Upper lobe of left lung (tissue), 4 donors: ENCODE measurements at regions not wholly inside any gene's neighbourhood (a gene's known extent, or its start where the extent isn't known, plus 50 kb on each side); places are given as distances from the start of the nearest gene placed in this dataset.
"Not testable (repeated sequence)": the region's sequence is repeated elsewhere in the genome, so short reads cannot be mapped to it uniquely, and the experiment has no call there.

Experiments used
- POLR2A ChIP-seq, 4 donors: fragments of 450-650 bp; IDR thresholded peaks; one replicate each; pipeline ENCODE4 v1.5.1; 2016 to 2017; ENCODE audit warnings: antibody characterized with exemption in 4 of 4, mild to moderate bottlenecking in 2 of 4
- TF ChIP-seq, protein P1 (sequence below), 6 experiments: fragments of 450-650 bp in 4 of 6; fragments of 200-600 bp in 2 of 6; sonication (generic) in 2 of 6; IDR thresholded peaks; one replicate each; pipeline ENCODE4 v1.5.1; 2016 to 2019; ENCODE audit warnings: antibody characterized with exemption in 6 of 6

DNA sequence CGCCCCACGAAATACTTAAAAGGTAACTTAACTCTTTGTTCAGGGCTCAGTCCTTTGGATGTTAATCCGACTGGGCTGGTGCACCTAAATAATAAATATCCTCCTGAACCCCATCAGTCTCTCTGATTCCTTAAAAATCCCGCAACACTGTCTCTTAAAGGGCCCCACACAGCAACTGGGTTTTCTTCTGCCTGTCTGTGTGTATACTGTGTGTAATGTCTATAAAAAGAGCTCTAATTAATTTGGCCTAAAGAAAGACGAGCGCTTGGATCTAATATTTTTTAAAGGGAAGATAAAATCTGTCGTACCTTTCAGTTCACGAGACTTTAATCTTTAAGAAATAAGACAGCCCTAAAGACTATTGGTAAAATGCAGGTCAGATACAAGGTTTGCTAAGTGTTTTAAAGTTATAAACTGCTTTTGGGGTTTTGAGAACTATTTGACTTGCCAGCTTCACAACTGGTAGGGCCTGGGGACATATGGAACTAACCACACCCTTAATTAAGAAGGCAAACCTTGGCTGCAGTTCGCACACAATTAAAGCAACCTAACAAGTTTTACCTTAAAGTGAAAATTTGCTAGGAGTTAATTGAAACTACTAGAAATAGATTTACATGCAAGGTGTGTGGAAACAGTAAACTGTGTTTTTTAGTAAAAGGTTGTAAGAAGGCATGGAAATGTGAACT, 100.0 kb upstream of the GPR6 start:
- not testable (repeated sequence) for TF ChIP-seq POLR2A (IDR thresholded peaks at IDR 0.05)
- TF ChIP-seq, protein P1, sequence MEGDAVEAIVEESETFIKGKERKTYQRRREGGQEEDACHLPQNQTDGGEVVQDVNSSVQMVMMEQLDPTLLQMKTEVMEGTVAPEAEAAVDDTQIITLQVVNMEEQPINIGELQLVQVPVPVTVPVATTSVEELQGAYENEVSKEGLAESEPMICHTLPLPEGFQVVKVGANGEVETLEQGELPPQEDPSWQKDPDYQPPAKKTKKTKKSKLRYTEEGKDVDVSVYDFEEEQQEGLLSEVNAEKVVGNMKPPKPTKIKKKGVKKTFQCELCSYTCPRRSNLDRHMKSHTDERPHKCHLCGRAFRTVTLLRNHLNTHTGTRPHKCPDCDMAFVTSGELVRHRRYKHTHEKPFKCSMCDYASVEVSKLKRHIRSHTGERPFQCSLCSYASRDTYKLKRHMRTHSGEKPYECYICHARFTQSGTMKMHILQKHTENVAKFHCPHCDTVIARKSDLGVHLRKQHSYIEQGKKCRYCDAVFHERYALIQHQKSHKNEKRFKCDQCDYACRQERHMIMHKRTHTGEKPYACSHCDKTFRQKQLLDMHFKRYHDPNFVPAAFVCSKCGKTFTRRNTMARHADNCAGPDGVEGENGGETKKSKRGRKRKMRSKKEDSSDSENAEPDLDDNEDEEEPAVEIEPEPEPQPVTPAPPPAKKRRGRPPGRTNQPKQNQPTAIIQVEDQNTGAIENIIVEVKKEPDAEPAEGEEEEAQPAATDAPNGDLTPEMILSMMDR (IDR thresholded peaks at IDR 0.05): not testable (repeated sequence)
